Stomach (tissue), 4 donors: ENCODE measurements at regions not wholly inside any gene's neighbourhood (a gene's known extent, or its start where the extent isn't known, plus 50 kb on each side); places are given as distances from the start of the nearest gene placed in this dataset.

Source experiments
- CTCF ChIP-seq, 7 experiments: fragments of 450-650 bp in 4 of 7; fragments of 200-600 bp in 3 of 7; sonication (generic) in 3 of 7; IDR thresholded peaks; one replicate each; pipeline ENCODE4 v1.5.1; 2016 to 2019; ENCODE audit warnings: antibody characterized with exemption in 7 of 7, control low read depth in 2 of 7, mild to moderate bottlenecking in 1 of 7
- EP300 ChIP-seq: sonication (generic); formaldehyde crosslinking; IDR thresholded peaks from one replicate; pipeline ENCODE4 v1.6.1; 2017; ENCODE audit warnings: antibody characterized with exemption
- POLR2A ChIP-seq, 4 donors: fragments of 450-650 bp; IDR thresholded peaks; one replicate each; pipeline ENCODE4 v1.6.1; 2016; ENCODE audit warnings: antibody characterized with exemption in 4 of 4, control low read depth in 2 of 4, mild to moderate bottlenecking in 1 of 4, moderate library complexity in 1 of 4
- POLR2AphosphoS5 ChIP-seq, 3 donors: sonication (generic); formaldehyde crosslinking; IDR thresholded peaks; one replicate each; pipeline ENCODE4 v1.6.1; 2016; ENCODE audit warnings: antibody characterized with exemption in 3 of 3

GRCh38 chr1:147811751-147812150 is 51.3 kb upstream of the GJA5 start:
- TF ChIP-seq CTCF (IDR thresholded peaks at IDR 0.05) (no peak), POLR2A (IDR thresholded peaks at IDR 0.05) (no peak), EP300 (no peak), POLR2AphosphoS5 (IDR thresholded peaks at IDR 0.05) (no peak)
